MM.1S (cell line): ENCODE measurements at regions not wholly inside any gene's neighbourhood (a gene's known extent, or its start where the extent isn't known, plus 50 kb on each side); places are given as distances from the start of the nearest gene placed in this dataset.

Source experiments
- DNase-seq: peaks from one replicate; pipeline ENCODE4 v3.0.0-alpha.2; 2015
- H2AFZ ChIP-seq: fragments of 300-600 bp; sonication (generic); 2 replicates; pipeline ENCODE4 v1.6.0; 2016; ENCODE audit warnings: antibody characterized with exemption, low read length
- H3F3A ChIP-seq: fragments of 300-600 bp; sonication (generic); 2 replicates; pipeline ENCODE4 v1.6.1; 2016; ENCODE audit warnings: mild to moderate bottlenecking, antibody characterized with exemption, low read length, moderate library complexity, mixed read lengths; ENCODE audit not compliant: insufficient read depth
- H3K27ac ChIP-seq: fragments of 300-600 bp; sonication (generic); 2 replicates; pipeline ENCODE4 v1.5.1; 2016; ENCODE audit warnings: mild to moderate bottlenecking, low read length
- H3K27me3 ChIP-seq: fragments of 300-600 bp; sonication (generic); replicated peaks from 2 replicates; pipeline ENCODE4 v1.6.0; 2016; ENCODE audit warnings: low read length; ENCODE audit not compliant: insufficient read depth
- H3K36me3 ChIP-seq: fragments of 300-600 bp; sonication (generic); replicated peaks from 2 replicates; pipeline ENCODE4 v1.6.1; 2016; ENCODE audit warnings: mild to moderate bottlenecking, low read length, mixed read lengths; ENCODE audit not compliant: insufficient read depth
- H3K4me1 ChIP-seq: fragments of 300-600 bp; sonication (generic); 2 replicates; pipeline ENCODE4 v1.6.1; 2016; ENCODE audit warnings: low read length, mixed read lengths
- H3K4me2 ChIP-seq: fragments of 300-600 bp; sonication (generic); 2 replicates; pipeline ENCODE4 v1.6.0; 2016; ENCODE audit warnings: low read depth, low read length
- H3K4me3 ChIP-seq: fragments of 300-600 bp; sonication (generic); 2 replicates; pipeline ENCODE4 v1.5.1; 2016; ENCODE audit warnings: low read length, mixed read lengths
- H3K79me2 ChIP-seq: fragments of 300-600 bp; sonication (generic); 2 replicates; pipeline ENCODE4 v1.6.1; 2016; ENCODE audit warnings: mixed run types, low read length, mixed read lengths
- H3K9ac ChIP-seq: fragments of 300-600 bp; sonication (generic); 2 replicates; pipeline ENCODE4 v1.6.1; 2016; ENCODE audit warnings: low read length, mixed read lengths
- H3K9me2 ChIP-seq: fragments of 300-600 bp; sonication (generic); replicated peaks from 2 replicates; pipeline ENCODE4 v1.6.1; 2016; ENCODE audit warnings: mild to moderate bottlenecking, low read length, mixed read lengths; ENCODE audit not compliant: insufficient read depth
- H3K9me3 ChIP-seq: fragments of 300-600 bp; sonication (generic); replicated peaks from 2 replicates; pipeline ENCODE4 v1.6.1; 2016; ENCODE audit warnings: mild to moderate bottlenecking, low read length, mixed read lengths; ENCODE audit not compliant: insufficient read depth
- H4K20me1 ChIP-seq: fragments of 300-600 bp; sonication (generic); 2 replicates; pipeline ENCODE4 v1.6.1; 2016; ENCODE audit warnings: mild to moderate bottlenecking, low read length, moderate library complexity, mixed read lengths; ENCODE audit not compliant: insufficient read depth
- EZH2 ChIP-seq: fragments of 300-600 bp; sonication (generic); optimal IDR thresholded peaks from 2 replicates; pipeline ENCODE3; 2017; ENCODE audit warnings: low read depth, mild to moderate bottlenecking, antibody characterized with exemption, low read length, mixed read lengths
- EZH2phosphoT487 ChIP-seq: fragments of 300-600 bp; sonication (generic); IDR thresholded peaks from 2 replicates; pipeline ENCODE4 v1.6.1; 2018; ENCODE audit warnings: antibody characterized with exemption, low read length
- TF ChIP-seq, protein P1 (sequence below): fragments of 300-600 bp; sonication (generic); IDR thresholded peaks from 2 replicates; pipeline ENCODE4 v1.5.1; 2016; ENCODE audit warnings: antibody characterized with exemption, low read length, mixed read lengths

DNA sequence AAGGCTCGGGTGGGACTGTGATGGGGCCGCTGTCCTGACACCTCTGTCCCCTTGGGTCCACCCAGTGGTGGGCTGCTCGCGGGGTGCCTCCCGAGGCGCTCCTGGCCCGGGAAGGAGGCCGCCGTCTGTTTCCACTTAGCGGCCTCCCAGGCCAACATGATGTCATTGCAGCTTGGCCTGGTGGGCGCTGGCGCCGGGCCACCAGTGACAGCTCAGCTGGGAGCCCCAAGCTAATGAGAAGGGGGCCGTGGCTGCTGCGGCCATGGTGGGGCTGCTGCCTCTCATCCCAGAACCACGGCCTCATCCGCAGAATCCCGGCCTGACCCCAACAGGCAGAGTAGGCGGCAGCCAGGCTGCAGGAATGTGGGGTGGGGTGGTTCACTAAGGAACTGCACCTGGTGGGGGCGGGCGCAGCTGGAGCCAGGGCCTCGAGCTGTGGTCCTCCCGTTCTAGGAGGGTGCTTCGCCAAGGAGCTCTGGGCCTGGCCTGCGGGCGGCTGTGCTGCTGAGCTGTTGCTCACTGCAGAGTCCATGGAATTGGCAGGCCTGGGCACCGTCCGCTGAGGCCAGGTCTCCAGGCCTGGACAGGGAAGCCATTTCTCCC, 123.5 kb upstream of the COL5A1 start:
- no peak overlapping the region for H3K27ac ChIP-seq
- H3K27me3 ChIP-seq = peaks cover 99% of the 10 kb centered on the region
- no peaks in the 10 kb centered on the region for H3K4me1 ChIP-seq
- H3K9me2 ChIP-seq = no peaks in the 10 kb centered on the region
- no peak overlapping the region for H2AFZ ChIP-seq
- no peaks in the 10 kb centered on the region for H4K20me1 ChIP-seq
- TF ChIP-seq, protein P1, sequence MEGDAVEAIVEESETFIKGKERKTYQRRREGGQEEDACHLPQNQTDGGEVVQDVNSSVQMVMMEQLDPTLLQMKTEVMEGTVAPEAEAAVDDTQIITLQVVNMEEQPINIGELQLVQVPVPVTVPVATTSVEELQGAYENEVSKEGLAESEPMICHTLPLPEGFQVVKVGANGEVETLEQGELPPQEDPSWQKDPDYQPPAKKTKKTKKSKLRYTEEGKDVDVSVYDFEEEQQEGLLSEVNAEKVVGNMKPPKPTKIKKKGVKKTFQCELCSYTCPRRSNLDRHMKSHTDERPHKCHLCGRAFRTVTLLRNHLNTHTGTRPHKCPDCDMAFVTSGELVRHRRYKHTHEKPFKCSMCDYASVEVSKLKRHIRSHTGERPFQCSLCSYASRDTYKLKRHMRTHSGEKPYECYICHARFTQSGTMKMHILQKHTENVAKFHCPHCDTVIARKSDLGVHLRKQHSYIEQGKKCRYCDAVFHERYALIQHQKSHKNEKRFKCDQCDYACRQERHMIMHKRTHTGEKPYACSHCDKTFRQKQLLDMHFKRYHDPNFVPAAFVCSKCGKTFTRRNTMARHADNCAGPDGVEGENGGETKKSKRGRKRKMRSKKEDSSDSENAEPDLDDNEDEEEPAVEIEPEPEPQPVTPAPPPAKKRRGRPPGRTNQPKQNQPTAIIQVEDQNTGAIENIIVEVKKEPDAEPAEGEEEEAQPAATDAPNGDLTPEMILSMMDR = no peak
- TF ChIP-seq EZH2phosphoT487 = no peak
- no peak for TF ChIP-seq EZH2
- H3K9ac ChIP-seq = no peak overlapping the region
- H3K4me2 ChIP-seq = no peak overlapping the region
- no peaks in the 10 kb centered on the region for H3K79me2 ChIP-seq
- H3F3A ChIP-seq = no peaks in the 10 kb centered on the region
- H3K4me3 ChIP-seq = no peak overlapping the region
- no peaks in the 10 kb centered on the region for H3K36me3 ChIP-seq
- H3K9me3 ChIP-seq = no peaks in the 10 kb centered on the region
- no peak for DNase-seq

DNA sequence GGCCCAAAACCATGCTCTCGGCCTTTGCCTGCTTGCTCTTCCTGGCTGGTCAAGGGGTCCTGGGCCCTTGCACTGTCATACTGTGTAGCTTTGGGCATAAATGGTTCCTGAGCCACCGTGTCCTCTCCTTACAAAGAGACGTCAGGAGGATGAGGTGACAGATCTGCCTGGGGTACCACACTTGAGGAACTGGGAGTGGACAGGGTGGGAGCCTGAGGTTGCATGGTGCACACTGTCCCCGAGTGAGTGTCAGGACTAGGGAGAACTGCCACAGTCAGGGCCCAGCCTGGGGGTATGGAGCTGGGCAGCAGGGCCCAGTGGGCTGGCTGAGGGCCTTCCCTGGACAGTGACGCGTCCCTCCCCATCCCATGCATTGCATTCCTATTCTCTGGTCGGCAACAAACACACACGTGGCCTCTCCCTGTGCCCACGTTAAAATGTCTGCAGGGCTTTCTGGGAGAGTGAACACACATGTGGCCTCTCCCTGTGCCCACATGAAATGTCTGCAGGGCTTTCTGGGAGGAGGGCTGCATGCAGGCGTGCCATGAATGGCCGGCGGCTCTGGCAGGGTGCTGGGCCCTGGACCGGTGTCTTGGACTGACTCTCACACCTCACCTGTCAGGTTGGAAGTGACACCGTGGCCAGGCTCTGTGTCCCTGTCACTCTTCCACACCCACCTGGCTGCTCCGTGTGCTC, 122.1 kb upstream of the COL5A1 start:
- Histone ChIP-seq H3K4me2 (no peak overlapping the region), H2AFZ (no peak overlapping the region), H3K27ac (no peak overlapping the region), H3K9me2 (no peaks in the 10 kb centered on the region), H3K4me3 (no peak overlapping the region), H3K27me3 (peaks cover 99% of the 10 kb centered on the region), H3K36me3 (no peaks in the 10 kb centered on the region), H3K9me3 (no peaks in the 10 kb centered on the region), H3K79me2 (no peaks in the 10 kb centered on the region), H3K9ac (no peak overlapping the region), H4K20me1 (no peaks in the 10 kb centered on the region), H3F3A (no peaks in the 10 kb centered on the region), H3K4me1 (no peaks in the 10 kb centered on the region)
- TF ChIP-seq EZH2 (no peak), EZH2phosphoT487 (no peak)
- TF ChIP-seq, protein P1 = no peak
- DNase-seq = no peak

DNA sequence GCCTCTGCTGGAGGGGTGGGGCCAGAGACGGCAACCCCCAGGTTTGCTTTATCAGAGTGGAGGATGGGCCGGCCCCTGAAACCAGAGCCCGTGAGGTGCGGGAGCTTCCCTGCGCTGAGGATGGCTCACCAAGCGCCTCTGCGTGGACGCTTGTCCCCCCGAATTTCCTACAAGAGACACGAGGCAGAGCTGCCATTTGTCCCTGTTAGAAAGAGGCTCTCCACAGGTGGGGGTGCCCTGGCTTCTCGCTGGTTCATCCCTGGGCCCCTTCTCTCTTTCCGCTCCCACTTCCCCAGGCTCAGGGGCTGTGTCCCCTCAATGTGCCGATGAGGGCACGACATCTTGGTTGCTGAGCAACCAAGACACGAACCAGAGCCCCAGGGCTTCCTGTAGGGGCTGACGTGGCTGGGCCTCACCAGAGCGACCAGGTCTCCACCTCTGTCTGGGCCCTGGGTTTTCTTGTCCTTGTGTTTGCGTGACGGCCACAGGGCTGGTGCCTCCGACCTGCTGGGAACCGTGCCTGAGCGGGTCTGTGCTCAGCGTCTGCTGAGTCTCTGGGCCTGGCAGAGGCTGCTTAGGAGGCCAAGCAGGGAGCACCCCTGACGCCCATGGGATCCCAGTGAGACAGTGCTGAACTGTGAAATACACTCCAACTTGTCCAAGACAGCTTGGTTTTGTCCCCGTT, 119.6 kb upstream of the COL5A1 start:
- H3K27me3 ChIP-seq = peaks cover 99% of the 10 kb centered on the region
- H3K79me2 ChIP-seq = no peaks in the 10 kb centered on the region
- no peaks in the 10 kb centered on the region for H3K36me3 ChIP-seq
- TF ChIP-seq, protein P1 = no peak
- TF ChIP-seq EZH2 (no peak), EZH2phosphoT487 (no peak)
- H3K9me2 ChIP-seq = no peaks in the 10 kb centered on the region
- no peaks in the 10 kb centered on the region for H3K9me3 ChIP-seq
- H2AFZ ChIP-seq = no peak overlapping the region
- H3F3A ChIP-seq = no peaks in the 10 kb centered on the region
- no peak overlapping the region for H3K9ac ChIP-seq
- H3K27ac ChIP-seq = no peak overlapping the region
- no peak overlapping the region for H3K4me2 ChIP-seq
- no peaks in the 10 kb centered on the region for H4K20me1 ChIP-seq
- H3K4me3 ChIP-seq = no peak overlapping the region
- no peak for DNase-seq
- H3K4me1 ChIP-seq = no peaks in the 10 kb centered on the region
